Fibroblast of mammary gland (primary cell): ENCODE measurements at regions not wholly inside any gene's neighbourhood (a gene's known extent, or its start where the extent isn't known, plus 50 kb on each side); places are given as distances from the start of the nearest gene placed in this dataset.

Experiments used
- DNase-seq: peaks from one replicate; pipeline ENCODE4 v3.0.0-alpha.2; 2010; ENCODE audit warnings: low read depth
- H3K4me3 ChIP-seq: 2 replicates; pipeline ENCODE4 v1.5.1; 2011; ENCODE audit warnings: low read depth, mild to moderate bottlenecking, low read length, moderate library complexity; ENCODE audit not compliant: control insufficient read depth
- CTCF ChIP-seq: conservative IDR thresholded peaks from 2 replicates; pipeline ENCODE4 v1.5.1; 2011; ENCODE audit warnings: low read depth, low read length, inconsistent platforms; ENCODE audit not compliant: control insufficient read depth, insufficient read depth

GRCh38 chr1:189301235-189301634 lies 1176.4 kb downstream of the BRINP3 start:
- no peak for DNase-seq
- H3K4me3 ChIP-seq = no peak overlapping the region
- TF ChIP-seq CTCF = no peak

DNA sequence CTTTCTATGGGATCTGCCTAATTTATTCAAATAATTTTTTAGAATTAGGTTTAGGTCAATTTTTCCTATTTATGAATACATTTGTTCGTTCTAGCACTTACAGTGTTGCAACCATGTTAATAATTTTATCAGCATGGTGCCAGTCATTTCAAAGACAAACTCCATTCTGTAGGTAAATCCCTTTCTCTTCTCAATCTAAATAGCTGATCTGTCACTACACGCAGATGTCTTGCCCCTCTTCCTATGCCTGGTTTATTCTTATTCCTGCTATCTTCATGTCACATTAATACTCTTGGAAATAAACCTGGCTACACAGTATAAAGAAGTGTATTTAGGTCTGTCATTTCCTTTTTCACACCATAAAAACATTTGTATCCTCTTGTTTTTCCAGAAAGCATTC lies 1172.4 kb downstream of the BRINP3 start:
- no peak overlapping the region for H3K4me3 ChIP-seq
- DNase-seq = no peak
- no peak for TF ChIP-seq CTCF

DNA sequence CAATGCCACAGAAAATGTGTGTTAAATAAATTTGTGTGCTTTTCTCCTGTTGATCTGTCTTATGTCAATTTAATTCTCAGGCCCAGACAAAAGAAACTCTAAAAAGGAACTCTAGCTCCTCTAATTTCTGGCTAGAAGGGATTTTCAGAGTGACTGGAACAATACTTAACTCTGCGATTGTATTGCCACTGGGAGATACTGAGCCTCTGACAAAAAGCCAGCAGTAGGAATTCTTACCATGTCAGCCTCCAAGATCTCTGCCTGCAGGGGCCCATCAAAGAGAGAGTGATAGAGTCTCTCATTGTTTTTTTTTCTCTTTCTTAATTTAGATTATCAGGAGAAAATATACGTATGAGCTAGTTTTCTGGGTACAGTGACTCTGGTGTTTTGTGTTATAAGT lies 1165.7 kb downstream of the BRINP3 start:
- DNase-seq = no peak
- TF ChIP-seq CTCF = no peak
- H3K4me3 ChIP-seq = no peak overlapping the region

- no peak for DNase-seq
- H3K4me3 ChIP-seq = no peak overlapping the region
- TF ChIP-seq CTCF = no peak
Observed at GRCh38 chr1:189312499-189312898, 1165.2 kb downstream of the BRINP3 start.

- H3K4me3 ChIP-seq = no peak overlapping the region
- TF ChIP-seq CTCF = no peak
Observed at GRCh38 chr1:189313488-189313887, 1164.2 kb downstream of the BRINP3 start.

DNA sequence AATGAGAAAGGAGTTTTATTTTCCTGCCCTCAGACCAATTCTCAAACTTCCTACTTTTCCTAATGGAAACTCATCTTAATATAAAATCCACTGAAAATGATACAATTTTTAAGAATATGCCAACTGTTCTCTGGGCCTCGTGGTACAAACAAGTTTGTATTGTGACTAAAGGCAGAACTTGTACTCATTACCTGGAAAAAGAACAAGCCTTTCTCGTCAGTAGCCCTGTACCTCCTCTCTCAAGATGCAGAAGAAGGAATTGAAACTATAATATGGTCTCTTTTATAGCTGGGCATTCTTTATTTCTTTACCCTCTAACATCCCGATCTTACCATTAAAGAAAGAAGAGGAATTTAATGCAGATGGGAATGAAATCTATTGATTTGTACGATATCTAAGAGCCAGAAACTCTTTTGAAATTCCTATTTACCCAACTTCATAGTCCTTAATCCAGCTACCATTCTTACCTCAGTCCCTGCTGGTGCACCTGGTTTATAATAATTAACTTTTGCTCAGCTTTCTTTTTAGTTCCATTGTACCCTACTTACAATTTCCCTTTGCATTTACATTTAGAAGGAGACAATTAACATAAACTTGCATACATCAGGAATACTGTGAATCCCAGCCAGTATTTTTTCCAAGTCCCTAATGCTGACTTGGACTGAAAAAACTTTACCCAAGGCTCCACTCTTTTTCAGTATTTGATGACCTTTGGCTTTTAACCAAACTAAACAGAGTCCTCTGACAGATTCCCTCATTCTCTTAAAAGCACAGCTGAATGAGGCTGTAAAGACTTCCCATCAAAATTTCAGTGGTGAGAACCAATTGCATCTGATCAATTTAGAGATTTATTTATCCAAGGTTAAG lies 1162.4 kb downstream of the BRINP3 start:
- no peak for DNase-seq
- no peak overlapping the region for H3K4me3 ChIP-seq
- TF ChIP-seq CTCF = no peak

More at GRCh38 chr1:189313488-189313887, 1164.2 kb downstream of the BRINP3 start:
- no peak for DNase-seq
